MM.1S (cell line): ENCODE measurements at regions not wholly inside any gene's neighbourhood (a gene's known extent, or its start where the extent isn't known, plus 50 kb on each side); places are given as distances from the start of the nearest gene placed in this dataset.

Source experiments
- DNase-seq: peaks from one replicate; pipeline ENCODE4 v3.0.0-alpha.2; 2015
- H2AFZ ChIP-seq: fragments of 300-600 bp; sonication (generic); 2 replicates; pipeline ENCODE4 v1.6.0; 2016; ENCODE audit warnings: antibody characterized with exemption, low read length
- H3F3A ChIP-seq: fragments of 300-600 bp; sonication (generic); 2 replicates; pipeline ENCODE4 v1.6.1; 2016; ENCODE audit warnings: mild to moderate bottlenecking, antibody characterized with exemption, low read length, moderate library complexity, mixed read lengths; ENCODE audit not compliant: insufficient read depth
- H3K27ac ChIP-seq: fragments of 300-600 bp; sonication (generic); 2 replicates; pipeline ENCODE4 v1.5.1; 2016; ENCODE audit warnings: mild to moderate bottlenecking, low read length
- H3K27me3 ChIP-seq: fragments of 300-600 bp; sonication (generic); replicated peaks from 2 replicates; pipeline ENCODE4 v1.6.0; 2016; ENCODE audit warnings: low read length; ENCODE audit not compliant: insufficient read depth
- H3K36me3 ChIP-seq: fragments of 300-600 bp; sonication (generic); replicated peaks from 2 replicates; pipeline ENCODE4 v1.6.1; 2016; ENCODE audit warnings: mild to moderate bottlenecking, low read length, mixed read lengths; ENCODE audit not compliant: insufficient read depth
- H3K4me1 ChIP-seq: fragments of 300-600 bp; sonication (generic); 2 replicates; pipeline ENCODE4 v1.6.1; 2016; ENCODE audit warnings: low read length, mixed read lengths
- H3K4me2 ChIP-seq: fragments of 300-600 bp; sonication (generic); 2 replicates; pipeline ENCODE4 v1.6.0; 2016; ENCODE audit warnings: low read depth, low read length
- H3K4me3 ChIP-seq: fragments of 300-600 bp; sonication (generic); 2 replicates; pipeline ENCODE4 v1.5.1; 2016; ENCODE audit warnings: low read length, mixed read lengths
- H3K79me2 ChIP-seq: fragments of 300-600 bp; sonication (generic); 2 replicates; pipeline ENCODE4 v1.6.1; 2016; ENCODE audit warnings: mixed run types, low read length, mixed read lengths
- H3K9ac ChIP-seq: fragments of 300-600 bp; sonication (generic); 2 replicates; pipeline ENCODE4 v1.6.1; 2016; ENCODE audit warnings: low read length, mixed read lengths
- H3K9me2 ChIP-seq: fragments of 300-600 bp; sonication (generic); replicated peaks from 2 replicates; pipeline ENCODE4 v1.6.1; 2016; ENCODE audit warnings: mild to moderate bottlenecking, low read length, mixed read lengths; ENCODE audit not compliant: insufficient read depth
- H3K9me3 ChIP-seq: fragments of 300-600 bp; sonication (generic); replicated peaks from 2 replicates; pipeline ENCODE4 v1.6.1; 2016; ENCODE audit warnings: mild to moderate bottlenecking, low read length, mixed read lengths; ENCODE audit not compliant: insufficient read depth
- H4K20me1 ChIP-seq: fragments of 300-600 bp; sonication (generic); 2 replicates; pipeline ENCODE4 v1.6.1; 2016; ENCODE audit warnings: mild to moderate bottlenecking, low read length, moderate library complexity, mixed read lengths; ENCODE audit not compliant: insufficient read depth
- EZH2 ChIP-seq: fragments of 300-600 bp; sonication (generic); optimal IDR thresholded peaks from 2 replicates; pipeline ENCODE3; 2017; ENCODE audit warnings: low read depth, mild to moderate bottlenecking, antibody characterized with exemption, low read length, mixed read lengths
- EZH2phosphoT487 ChIP-seq: fragments of 300-600 bp; sonication (generic); IDR thresholded peaks from 2 replicates; pipeline ENCODE4 v1.6.1; 2018; ENCODE audit warnings: antibody characterized with exemption, low read length
- TF ChIP-seq, protein P1 (sequence below): fragments of 300-600 bp; sonication (generic); IDR thresholded peaks from 2 replicates; pipeline ENCODE4 v1.5.1; 2016; ENCODE audit warnings: antibody characterized with exemption, low read length, mixed read lengths

- no peak overlapping the region for H3K4me3 ChIP-seq
- no peaks in the 10 kb centered on the region for H3K9me2 ChIP-seq
- no peaks in the 10 kb centered on the region for H3K27me3 ChIP-seq
- no peaks in the 10 kb centered on the region for H3F3A ChIP-seq
- TF ChIP-seq EZH2 (no peak), EZH2phosphoT487 (no peak)
- TF ChIP-seq, protein P1, sequence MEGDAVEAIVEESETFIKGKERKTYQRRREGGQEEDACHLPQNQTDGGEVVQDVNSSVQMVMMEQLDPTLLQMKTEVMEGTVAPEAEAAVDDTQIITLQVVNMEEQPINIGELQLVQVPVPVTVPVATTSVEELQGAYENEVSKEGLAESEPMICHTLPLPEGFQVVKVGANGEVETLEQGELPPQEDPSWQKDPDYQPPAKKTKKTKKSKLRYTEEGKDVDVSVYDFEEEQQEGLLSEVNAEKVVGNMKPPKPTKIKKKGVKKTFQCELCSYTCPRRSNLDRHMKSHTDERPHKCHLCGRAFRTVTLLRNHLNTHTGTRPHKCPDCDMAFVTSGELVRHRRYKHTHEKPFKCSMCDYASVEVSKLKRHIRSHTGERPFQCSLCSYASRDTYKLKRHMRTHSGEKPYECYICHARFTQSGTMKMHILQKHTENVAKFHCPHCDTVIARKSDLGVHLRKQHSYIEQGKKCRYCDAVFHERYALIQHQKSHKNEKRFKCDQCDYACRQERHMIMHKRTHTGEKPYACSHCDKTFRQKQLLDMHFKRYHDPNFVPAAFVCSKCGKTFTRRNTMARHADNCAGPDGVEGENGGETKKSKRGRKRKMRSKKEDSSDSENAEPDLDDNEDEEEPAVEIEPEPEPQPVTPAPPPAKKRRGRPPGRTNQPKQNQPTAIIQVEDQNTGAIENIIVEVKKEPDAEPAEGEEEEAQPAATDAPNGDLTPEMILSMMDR, result no peak
- no peaks in the 10 kb centered on the region for H3K36me3 ChIP-seq
- no peaks in the 10 kb centered on the region for H3K9me3 ChIP-seq
- no peak overlapping the region for H3K27ac ChIP-seq
- no peak overlapping the region for H3K4me2 ChIP-seq
- no peak overlapping the region for H2AFZ ChIP-seq
- no peaks in the 10 kb centered on the region for H4K20me1 ChIP-seq
- no peak for DNase-seq
- no peak overlapping the region for H3K9ac ChIP-seq
- H3K4me1 ChIP-seq, result no peaks in the 10 kb centered on the region
- H3K79me2 ChIP-seq, result no peaks in the 10 kb centered on the region
Measured at GRCh38 chr4:28654618-28655017, 1794.0 kb downstream of the STIM2 start.

GRCh38 chr4:28665306-28665705, 1804.7 kb downstream of the STIM2 start:
- no peak overlapping the region for H2AFZ ChIP-seq
- DNase-seq, result no peak
- no peaks in the 10 kb centered on the region for H3K9me3 ChIP-seq

GRCh38 chr4:28675582-28675981, 1814.9 kb downstream of the STIM2 start:
- Histone ChIP-seq H3K4me2 (no peak overlapping the region), H3K4me1 (no peaks in the 10 kb centered on the region), H2AFZ (no peak overlapping the region), H3K27ac (no peak overlapping the region), H3K36me3 (no peaks in the 10 kb centered on the region), H3K9me2 (no peaks in the 10 kb centered on the region), H3K4me3 (no peak overlapping the region), H4K20me1 (no peaks in the 10 kb centered on the region), H3F3A (no peaks in the 10 kb centered on the region), H3K79me2 (no peaks in the 10 kb centered on the region), H3K27me3 (no peaks in the 10 kb centered on the region), H3K9ac (no peak overlapping the region), H3K9me3 (no peaks in the 10 kb centered on the region)
- TF ChIP-seq EZH2, result no peak
- TF ChIP-seq EZH2phosphoT487, result no peak
- TF ChIP-seq, protein P1, result no peak
- no peak for DNase-seq

More at GRCh38 chr4:28665306-28665705, 1804.7 kb downstream of the STIM2 start:
- no peak overlapping the region for H3K4me2 ChIP-seq
- no peak overlapping the region for H3K27ac ChIP-seq
- no peaks in the 10 kb centered on the region for H3K79me2 ChIP-seq
- H3K4me3 ChIP-seq, result no peak overlapping the region
- no peaks in the 10 kb centered on the region for H4K20me1 ChIP-seq
- H3K9me2 ChIP-seq, result no peaks in the 10 kb centered on the region
- H3K36me3 ChIP-seq, result no peaks in the 10 kb centered on the region
- no peaks in the 10 kb centered on the region for H3K27me3 ChIP-seq
- H3K9ac ChIP-seq, result no peak overlapping the region
- no peaks in the 10 kb centered on the region for H3K4me1 ChIP-seq
- H3F3A ChIP-seq, result no peaks in the 10 kb centered on the region
- no peak for TF ChIP-seq EZH2phosphoT487
- no peak for TF ChIP-seq EZH2
- TF ChIP-seq, protein P1, result no peak
